Adrenal gland (tissue), 9 donors: ENCODE measurements at regions not wholly inside any gene's neighbourhood (a gene's known extent, or its start where the extent isn't known, plus 50 kb on each side); places are given as distances from the start of the nearest gene placed in this dataset.

Experiments
- DNase-seq, 7 donors: peaks; one replicate each; pipeline ENCODE4 v3.0.0-alpha.2; 2019 to 2020
- H3K27ac ChIP-seq, 5 donors: fragments of 200-600 bp; sonication (generic) in 4 of 5; 1 replicate in 3 of 5; 2 replicates in 2 of 5; pipeline versions ENCODE4 v1.5.1 to v1.8.0; 2016 to 2020; ENCODE audit warnings: mild to moderate bottlenecking in 1 of 5
- H3K27me3 ChIP-seq: fragments of 200-600 bp; 2 replicates; pipeline ENCODE4 v1.8.0; 2021
- H3K36me3 ChIP-seq, 2 donors: fragments of 200-600 bp; replicated peaks in 1 of 2; 1 replicate in 1 of 2; 2 replicates in 1 of 2; pipeline versions ENCODE4 v1.5.1 to v1.8.0; 2018 to 2022
- H3K4me1 ChIP-seq, 2 donors: fragments of 200-600 bp; replicated peaks in 1 of 2; 1 replicate in 1 of 2; 2 replicates in 1 of 2; pipeline versions ENCODE4 v1.5.1 to v1.8.0; 2018 to 2021
- H3K4me3 ChIP-seq, 4 donors: fragments of 200-600 bp; sonication (generic) in 3 of 4; one replicate each; pipeline ENCODE4 v1.5.1; 2016 to 2018
- H3K9me3 ChIP-seq, 3 donors: fragments of 200-600 bp; sonication (generic) in 1 of 3; replicated peaks in 1 of 3; 1 replicate in 2 of 3; 2 replicates in 1 of 3; pipeline versions ENCODE4 v1.5.1 to v1.8.0; 2016 to 2021
- POLR2A ChIP-seq, 2 donors: fragments of 450-650 bp; IDR thresholded peaks; one replicate each; pipeline ENCODE4 v1.6.1; 2017; ENCODE audit warnings: antibody characterized with exemption in 2 of 2, mild to moderate bottlenecking in 2 of 2, moderate library complexity in 1 of 2
- WGBS, 4 donors: extraction: QIAGEN DNeasy Blood & Tissue Kit in 2 of 4; methylation state at CpG; one replicate each; pipeline versions ENCODE4 v1.1.5 to v1.1.7; 2013 to 2017; 5-methylcytosine and 5-hydroxymethylcytosine counted together
- intact Hi-C, 2 donors: fragments of 100-400 bp; cut with DNase I; formaldehyde crosslinking; loops; one replicate each; pipeline versions ENCODE4 v1.14.1 to v1.15.0; 2022 to 2023
- TF ChIP-seq, protein P1 (sequence below), 6 experiments: fragments of 450-650 bp in 4 of 6; fragments of 200-600 bp in 2 of 6; sonication (generic) in 1 of 6; IDR thresholded peaks; 1 replicate in 5 of 6; 2 replicates in 1 of 6; pipeline versions ENCODE4 v1.5.1 to v1.8.0; 2016 to 2021; ENCODE audit warnings: antibody characterized with exemption in 6 of 6, mild to moderate bottlenecking in 2 of 6, moderate library complexity in 1 of 6
- donor health status: healthy with polysubstance abuse.
- donor health status: Bipolar disorder and iron deficiency.
- donor health status: DM: yes; HTN: yes; CAD: no.
- donor health status: DM: no; HTN: no; CAD: no.
- donor health status: DM: no; HTN: no; CAD: no.

DNA sequence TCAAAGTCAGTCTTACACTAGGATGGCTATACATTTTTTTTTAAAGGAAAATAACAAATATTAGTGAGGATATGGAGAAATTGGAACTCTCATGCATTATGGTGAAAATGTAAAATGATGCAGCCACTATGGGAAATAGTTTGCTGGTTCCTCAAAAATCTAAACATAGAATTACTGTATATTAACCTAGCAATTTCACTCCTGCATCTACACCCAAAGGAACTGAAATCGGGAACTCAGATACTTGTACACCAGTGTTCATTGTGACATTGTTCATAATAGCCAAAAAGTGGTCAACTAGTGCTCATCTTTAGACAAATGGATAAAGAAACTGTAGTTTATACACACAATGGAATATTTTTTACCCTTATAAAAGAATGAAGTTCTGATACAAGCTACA lies 110.7 kb downstream of the UTRN start:
- WGBS, 4 donors, result 73 to 92% (median 82%) methylated on average over 1 of the region's 1 CpG
- H3K27me3 ChIP-seq, result no peaks in the 10 kb centered on the region
- no peak for TF ChIP-seq POLR2A (IDR thresholded peaks at IDR 0.05)
- TF ChIP-seq, protein P1, sequence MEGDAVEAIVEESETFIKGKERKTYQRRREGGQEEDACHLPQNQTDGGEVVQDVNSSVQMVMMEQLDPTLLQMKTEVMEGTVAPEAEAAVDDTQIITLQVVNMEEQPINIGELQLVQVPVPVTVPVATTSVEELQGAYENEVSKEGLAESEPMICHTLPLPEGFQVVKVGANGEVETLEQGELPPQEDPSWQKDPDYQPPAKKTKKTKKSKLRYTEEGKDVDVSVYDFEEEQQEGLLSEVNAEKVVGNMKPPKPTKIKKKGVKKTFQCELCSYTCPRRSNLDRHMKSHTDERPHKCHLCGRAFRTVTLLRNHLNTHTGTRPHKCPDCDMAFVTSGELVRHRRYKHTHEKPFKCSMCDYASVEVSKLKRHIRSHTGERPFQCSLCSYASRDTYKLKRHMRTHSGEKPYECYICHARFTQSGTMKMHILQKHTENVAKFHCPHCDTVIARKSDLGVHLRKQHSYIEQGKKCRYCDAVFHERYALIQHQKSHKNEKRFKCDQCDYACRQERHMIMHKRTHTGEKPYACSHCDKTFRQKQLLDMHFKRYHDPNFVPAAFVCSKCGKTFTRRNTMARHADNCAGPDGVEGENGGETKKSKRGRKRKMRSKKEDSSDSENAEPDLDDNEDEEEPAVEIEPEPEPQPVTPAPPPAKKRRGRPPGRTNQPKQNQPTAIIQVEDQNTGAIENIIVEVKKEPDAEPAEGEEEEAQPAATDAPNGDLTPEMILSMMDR (IDR thresholded peaks at IDR 0.05), result no peak
- peaks cover 6 to 19% of the 10 kb centered on the region in 2 donors for H3K4me1 ChIP-seq
- no peak overlapping the region for H3K27ac ChIP-seq
- H3K36me3 ChIP-seq, result no peaks in the 10 kb centered on the region
- DNase-seq, result no peak
- intact Hi-C loops, result no loop called here
- H3K9me3 ChIP-seq, result no peaks in the 10 kb centered on the region
- H3K4me3 ChIP-seq, result no peak overlapping the region

DNA sequence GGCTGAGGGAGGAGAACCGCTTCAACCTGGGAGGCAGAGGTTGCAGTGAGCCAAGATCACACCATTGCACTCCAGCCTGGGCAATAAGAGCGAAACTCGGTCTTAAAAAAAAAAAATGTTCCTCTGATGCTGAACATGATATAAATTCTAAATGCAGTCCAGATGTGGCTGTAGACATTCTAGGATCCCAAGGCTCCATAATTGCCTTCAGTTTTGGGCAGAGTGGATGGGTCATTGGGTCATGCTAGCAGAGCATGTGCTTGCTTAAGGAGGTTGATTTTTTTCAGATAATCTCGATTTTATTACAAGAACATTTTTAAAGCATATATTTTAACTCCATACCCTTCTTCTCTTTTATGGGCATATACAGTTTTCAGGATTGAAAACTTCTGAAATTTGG lies 112.0 kb downstream of the UTRN start:
- Histone ChIP-seq H3K9me3 (no peaks in the 10 kb centered on the region), H3K27me3 (no peaks in the 10 kb centered on the region), H3K27ac (no peak overlapping the region), H3K4me3 (no peak overlapping the region), H3K4me1 (peaks cover 9 to 27% of the 10 kb centered on the region in 2 donors), H3K36me3 (no peaks in the 10 kb centered on the region)
- intact Hi-C loops, result no loop called here
- DNase-seq, result no peak
- TF ChIP-seq POLR2A (IDR thresholded peaks at IDR 0.05), result no peak
- TF ChIP-seq, protein P1 (IDR thresholded peaks at IDR 0.05), result no peak
- WGBS, 4 donors, result 85 to 93% (median 92%) methylated on average over 4 of the region's 4 CpGs

DNA sequence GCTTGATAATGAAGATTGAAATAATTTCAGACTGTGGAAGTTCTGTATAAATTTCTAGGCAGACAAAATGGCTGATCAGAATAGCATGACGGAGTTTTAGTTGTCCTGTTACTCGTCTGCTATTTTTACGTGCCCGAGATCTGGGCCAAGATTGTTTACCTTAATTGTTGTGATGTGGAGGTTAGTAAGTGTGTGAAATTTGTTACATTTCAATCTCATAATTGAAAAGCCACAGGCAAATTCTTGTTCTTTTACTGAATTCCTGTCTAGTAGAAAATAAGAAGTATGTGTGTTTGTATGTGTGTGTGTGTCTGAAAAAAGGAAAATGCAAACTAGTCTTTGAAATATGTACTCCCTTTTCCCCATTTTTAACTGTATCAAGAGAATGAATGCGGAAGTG lies 115.2 kb downstream of the UTRN start:
- 88 to 90% (median 89%) methylated on average over 5 of the region's 5 CpGs for WGBS, 4 donors
- Histone ChIP-seq H3K4me3 (no peak overlapping the region), H3K36me3 (no peaks in the 10 kb centered on the region), H3K4me1 (peaks cover 6 to 20% of the 10 kb centered on the region in 2 donors), H3K27ac (no peak overlapping the region), H3K27me3 (no peaks in the 10 kb centered on the region), H3K9me3 (no peaks in the 10 kb centered on the region)
- DNase-seq, result no peak
- intact Hi-C loops, result no loop called here
- TF ChIP-seq, protein P1 (IDR thresholded peaks at IDR 0.05), result no peak
- TF ChIP-seq POLR2A (IDR thresholded peaks at IDR 0.05), result no peak

- no peak for DNase-seq
- Histone ChIP-seq H3K4me1 (peaks cover 3 to 16% of the 10 kb centered on the region in 2 donors), H3K9me3 (no peaks in the 10 kb centered on the region), H3K36me3 (no peaks in the 10 kb centered on the region), H3K27me3 (no peaks in the 10 kb centered on the region), H3K27ac (no peak overlapping the region), H3K4me3 (no peak overlapping the region)
- intact Hi-C loops, result no loop called here
- no peak for TF ChIP-seq POLR2A (IDR thresholded peaks at IDR 0.05)
- WGBS, 4 donors, result 94 to 96% (median 95%) methylated on average over 13 of the region's 13 CpGs
These were observed 116.9 kb downstream of the UTRN start for GRCh38 chr6:144401736-144402733.
